ENCODE measurements at regions not wholly inside any gene's neighbourhood (a gene's known extent, or its start where the extent isn't known, plus 50 kb on each side); places are given as distances from the start of the nearest gene placed in this dataset.
"Not testable (repeated sequence)": the region's sequence is repeated elsewhere in the genome, so short reads cannot be mapped to it uniquely, and the experiment has no call there.

GRCh38 chr13:100766570-100766969 lies 92.0 kb upstream of the TMTC4 start:
- DNase-seq (ENCODE audit: low spot score) = not testable (repeated sequence)

DNA sequence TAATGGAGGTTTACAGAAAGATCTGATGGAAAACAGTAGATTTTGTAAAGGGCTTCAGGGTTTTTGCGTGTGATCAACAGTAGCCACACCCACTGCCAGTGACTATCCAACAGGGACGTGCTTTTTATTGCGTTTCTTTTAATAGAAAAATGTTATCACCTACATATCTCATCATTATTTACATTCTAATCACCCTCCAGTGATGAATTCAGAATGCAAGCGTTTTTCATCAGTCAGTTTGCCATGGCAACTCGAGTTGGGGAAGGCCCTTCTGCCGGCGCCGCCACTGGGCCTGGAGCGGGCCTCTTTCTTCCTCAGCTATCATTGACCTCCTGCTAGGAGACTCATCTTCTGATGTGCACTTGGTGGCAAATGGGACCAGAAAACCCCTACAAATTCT lies 90.3 kb upstream of the TMTC4 start:
- DNase-seq (ENCODE audit: low spot score) = no peak

DNA sequence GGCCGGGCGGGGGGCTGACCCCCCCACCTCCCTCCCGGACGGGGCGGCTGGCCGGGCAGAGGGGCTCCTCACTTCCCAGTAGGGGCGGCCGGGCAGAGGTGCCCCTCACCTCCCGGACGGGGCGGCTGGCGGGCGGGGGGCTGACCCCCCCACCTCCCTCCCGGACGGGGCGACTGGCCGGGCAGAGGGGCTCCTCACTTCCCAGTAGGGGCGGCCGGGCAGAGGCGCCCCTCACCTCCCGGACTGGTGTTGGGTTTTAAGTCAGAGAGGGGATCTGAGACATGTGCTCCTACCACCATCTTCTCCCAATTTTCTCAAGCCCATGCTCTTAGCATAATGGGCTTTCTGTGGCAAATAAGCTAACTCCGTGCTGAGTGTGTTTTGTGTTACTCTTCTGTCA lies 87.5 kb upstream of the TMTC4 start:
- not testable (repeated sequence) for DNase-seq (ENCODE audit: low spot score)

- DNase-seq (ENCODE audit: low spot score) = no peak
Measured at GRCh38 chr13:100755891-100756290, 81.3 kb upstream of the TMTC4 start.

GRCh38 chr13:100754459-100754858 lies 79.9 kb upstream of the TMTC4 start:
- no peak for DNase-seq (ENCODE audit: low spot score)

DNA sequence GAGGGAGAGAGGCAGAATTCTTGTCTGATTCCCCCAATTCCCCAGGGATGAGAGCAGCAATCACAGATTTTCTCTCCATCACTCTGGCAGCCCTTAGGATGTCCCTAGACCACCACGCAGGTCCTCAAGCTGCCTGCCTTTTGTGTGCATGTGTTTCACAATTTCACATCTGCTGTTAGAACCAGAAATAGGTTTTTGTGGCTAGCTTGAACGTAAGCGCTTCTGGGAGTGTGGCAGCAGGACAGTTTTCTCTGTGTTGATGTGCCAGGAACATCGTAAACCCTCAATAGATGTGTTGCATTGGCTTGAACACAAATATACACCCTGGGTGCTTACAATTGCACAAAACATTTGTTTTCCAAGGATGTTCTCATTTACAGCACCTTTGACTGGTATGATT lies 78.8 kb upstream of the TMTC4 start:
- DNase-seq (ENCODE audit: low spot score) = no peak

GRCh38 chr13:100751826-100752225 lies 77.2 kb upstream of the TMTC4 start:
- DNase-seq (ENCODE audit: low spot score) = no peak

DNA sequence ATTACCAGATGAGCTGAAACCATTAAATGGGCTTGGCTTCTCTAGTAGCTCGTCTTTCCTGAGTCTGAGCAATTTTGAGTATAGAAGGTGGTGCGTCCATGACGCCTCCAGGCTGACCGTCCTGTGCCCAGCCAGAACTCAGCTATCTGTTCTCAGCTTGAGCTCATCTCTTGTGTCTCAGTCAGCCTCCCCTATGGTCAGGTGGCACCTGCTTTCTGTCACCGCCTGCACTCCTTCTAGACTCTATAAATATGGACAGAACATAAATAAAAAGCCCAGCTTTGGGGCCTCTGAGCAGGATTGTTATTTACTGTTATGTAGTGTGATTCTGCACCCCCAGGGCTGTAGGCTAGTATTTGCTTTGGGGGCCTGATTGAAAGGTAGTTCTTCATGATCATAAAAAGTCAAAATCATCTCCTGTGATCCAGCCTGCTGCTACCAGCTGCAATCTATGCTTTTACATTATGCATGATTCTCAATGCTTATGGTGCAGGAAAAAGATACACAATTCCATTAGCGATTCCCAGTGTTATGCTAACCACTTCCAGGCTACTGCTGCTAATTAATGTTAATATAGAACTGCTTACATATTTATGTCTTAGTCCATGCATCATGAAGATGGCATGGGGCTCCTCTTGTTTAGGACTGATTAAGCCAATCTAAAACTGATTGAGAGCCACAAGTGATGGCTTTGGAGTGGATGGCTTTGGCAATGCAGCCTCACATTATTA lies 72.5 kb upstream of the TMTC4 start:
- no peak for DNase-seq (ENCODE audit: low spot score)

GRCh38 chr13:100738176-100738855 lies 63.7 kb upstream of the TMTC4 start:
- no peak for DNase-seq (ENCODE audit: low spot score)

DNA sequence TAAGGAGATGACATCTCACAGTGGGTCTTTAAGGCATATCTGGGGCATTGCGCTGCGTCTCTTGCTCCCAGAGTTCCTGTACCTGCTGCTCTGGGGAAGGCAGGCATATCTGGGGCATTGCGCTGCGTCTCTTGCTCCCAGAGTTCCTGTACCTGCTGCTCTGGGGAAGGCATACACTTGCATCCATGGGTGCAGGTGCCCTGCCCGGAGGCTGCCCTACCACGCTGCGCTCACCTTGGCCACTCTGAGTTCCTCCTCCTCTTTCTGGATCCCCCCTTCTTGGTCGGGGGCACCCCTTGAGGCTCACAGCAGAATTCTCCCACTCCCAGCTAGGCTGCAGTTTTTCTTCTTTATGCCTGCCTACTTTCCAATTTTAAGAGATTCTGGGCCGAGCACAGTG lies 60.9 kb upstream of the TMTC4 start:
- DNase-seq (ENCODE audit: low spot score) = no peak

GRCh38 chr13:100734194-100734720 lies 59.7 kb upstream of the TMTC4 start:
- DNase-seq (ENCODE audit: low spot score) = peak; percentile 18

DNA sequence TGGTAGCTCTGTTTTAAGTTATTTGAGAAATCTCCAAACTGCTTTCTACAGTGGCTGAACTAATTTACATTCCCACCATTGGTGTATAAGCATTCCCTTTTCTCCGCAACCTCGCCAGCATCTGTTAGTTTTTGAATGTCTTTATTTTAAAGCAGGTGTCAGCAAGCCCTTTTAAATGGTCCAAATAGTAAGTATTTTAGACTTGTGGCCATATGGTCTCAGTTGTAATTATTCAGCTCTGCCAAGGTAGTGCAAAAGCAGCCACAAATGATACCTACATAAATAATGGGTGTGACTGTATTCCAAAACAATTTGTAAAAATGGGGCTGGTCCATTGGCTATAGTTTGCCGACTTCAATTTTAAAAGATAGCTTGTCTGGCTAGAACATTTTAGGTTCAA lies 58.7 kb upstream of the TMTC4 start:
- DNase-seq (ENCODE audit: low spot score) = no peak

- DNase-seq (ENCODE audit: low spot score) = no peak
Measured at GRCh38 chr13:100728201-100728600, 53.6 kb upstream of the TMTC4 start.

GRCh38 chr13:100725472-100725871 lies 50.9 kb upstream of the TMTC4 start:
- DNase-seq (ENCODE audit: low spot score) = no peak

DNA sequence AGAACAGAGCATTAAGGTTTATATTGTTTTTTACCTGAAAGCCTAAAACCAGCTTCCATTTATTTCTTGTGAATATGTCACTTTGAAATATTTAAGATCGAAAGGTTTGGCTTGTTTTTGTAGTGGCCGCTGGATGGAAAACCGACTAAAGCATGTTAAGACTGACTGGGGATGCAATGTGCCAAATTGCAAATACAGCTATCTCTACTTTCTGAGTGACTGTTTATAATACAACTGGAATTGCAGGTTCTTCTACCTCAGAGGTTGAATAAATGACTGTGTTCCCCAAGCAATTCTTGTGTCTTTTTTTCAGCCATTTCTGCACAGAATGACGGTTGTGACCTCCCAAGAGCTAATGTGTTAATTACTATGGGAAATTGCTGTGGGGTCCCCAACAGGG lies 50.0 kb upstream of the TMTC4 start:
- no peak for DNase-seq (ENCODE audit: low spot score)
